ENCODE measurements at regions not wholly inside any gene's neighbourhood (a gene's known extent, or its start where the extent isn't known, plus 50 kb on each side); places are given as distances from the start of the nearest gene placed in this dataset.

GRCh38 chr2:239601880-239602279 lies 201.1 kb upstream of the HDAC4 start:
- TF ChIP-seq POLR2A (IDR thresholded peaks at IDR 0.05) (no peak), CTCF (IDR thresholded peaks at IDR 0.05) (no peak)

Measured in testis (tissue), 2 donors.